Muscle layer of colon (tissue), 2 donors: ENCODE measurements at regions not wholly inside any gene's neighbourhood (a gene's known extent, or its start where the extent isn't known, plus 50 kb on each side); places are given as distances from the start of the nearest gene placed in this dataset.
"Not testable (repeated sequence)": the region's sequence is repeated elsewhere in the genome, so short reads cannot be mapped to it uniquely, and the experiment has no call there.

Experiments used
- H3K27ac ChIP-seq: one replicate; pipeline ENCODE4 v1.7.0; 2013; ENCODE audit warnings: low read depth, mild to moderate bottlenecking, low read length, moderate library complexity
- H3K27me3 ChIP-seq, 2 donors: one replicate each; pipeline ENCODE4 v1.7.0; 2013; ENCODE audit warnings: low read length in 2 of 2, mild to moderate bottlenecking in 2 of 2; ENCODE audit not compliant: insufficient read depth in 2 of 2, control insufficient read depth in 1 of 2
- H3K36me3 ChIP-seq: one replicate; pipeline ENCODE4 v1.7.0; 2013; ENCODE audit warnings: mild to moderate bottlenecking, low read length; ENCODE audit not compliant: insufficient read depth
- H3K4me1 ChIP-seq: one replicate; pipeline ENCODE4 v1.7.0; 2013; ENCODE audit warnings: mild to moderate bottlenecking, low read length; ENCODE audit not compliant: insufficient read depth
- H3K4me3 ChIP-seq, 2 donors: one replicate each; pipeline ENCODE4 v1.7.0; 2013; ENCODE audit warnings: low read length in 2 of 2, low read depth in 1 of 2, mild to moderate bottlenecking in 1 of 2, moderate library complexity in 1 of 2
- H3K9ac ChIP-seq: one replicate; pipeline ENCODE4 v1.7.0; 2013; ENCODE audit warnings: low read length
- H3K9me3 ChIP-seq: one replicate; pipeline ENCODE4 v1.7.0; 2013; ENCODE audit warnings: mild to moderate bottlenecking, low read length
- donor health status: abdominal sarcoma.
- donor health status: Adenocarcinoma of cecum.

DNA sequence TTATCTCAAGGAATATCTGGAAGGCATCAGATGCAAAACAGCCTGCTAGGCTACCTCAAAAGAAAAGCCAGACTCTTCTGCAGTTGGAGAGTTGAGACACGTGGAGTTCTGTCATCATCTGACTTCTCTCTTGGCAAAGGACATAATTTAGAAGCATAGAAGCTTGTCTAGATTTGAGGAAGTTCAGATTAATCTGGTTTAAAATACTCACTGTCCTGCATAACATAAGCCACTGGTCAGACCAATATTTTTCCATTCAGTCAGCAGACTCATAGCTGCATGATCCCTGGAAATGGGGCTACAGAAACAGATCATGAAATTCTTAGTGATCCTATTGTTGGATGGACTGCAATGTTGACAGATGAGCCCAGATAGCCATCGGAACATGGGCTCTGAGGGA is 349.0 kb downstream of the TXNL1 start:
- H3K4me1 ChIP-seq = peaks cover 4% of the 10 kb centered on the region
- no peak overlapping the region for H3K9ac ChIP-seq
- no peaks in the 10 kb centered on the region for H3K36me3 ChIP-seq
- H3K27ac ChIP-seq = no peak overlapping the region
- H3K9me3 ChIP-seq = no peaks in the 10 kb centered on the region
- no peak overlapping the region for H3K4me3 ChIP-seq
- H3K27me3 ChIP-seq = no peaks in the 10 kb centered on the region

GRCh38 chr18:56286775-56287325 is 351.5 kb downstream of the TXNL1 start:
- no peaks in the 10 kb centered on the region for H3K36me3 ChIP-seq

GRCh38 chr18:56285387-56286065 is 352.9 kb downstream of the TXNL1 start:
- no peaks in the 10 kb centered on the region for H3K9me3 ChIP-seq
- no peak overlapping the region for H3K27ac ChIP-seq
- H3K4me1 ChIP-seq = peaks cover 4% of the 10 kb centered on the region
- no peak overlapping the region for H3K9ac ChIP-seq
- H3K36me3 ChIP-seq = no peaks in the 10 kb centered on the region
- no peak overlapping the region for H3K4me3 ChIP-seq
- no peaks in the 10 kb centered on the region for H3K27me3 ChIP-seq

More at GRCh38 chr18:56286775-56287325, 351.5 kb downstream of the TXNL1 start:
- Histone ChIP-seq H3K4me1 (peaks cover 4% of the 10 kb centered on the region), H3K27ac (no peak overlapping the region), H3K27me3 (no peaks in the 10 kb centered on the region), H3K4me3 (no peak overlapping the region), H3K9me3 (no peaks in the 10 kb centered on the region), H3K9ac (no peak overlapping the region)

- Histone ChIP-seq H3K27me3 (no peaks in the 10 kb centered on the region), H3K4me3 (no peak overlapping the region), H3K27ac (no peak overlapping the region), H3K9me3 (no peaks in the 10 kb centered on the region), H3K9ac (no peak overlapping the region), H3K4me1 (no peaks in the 10 kb centered on the region), H3K36me3 (no peaks in the 10 kb centered on the region)
These were observed 354.1 kb downstream of the TXNL1 start for GRCh38 chr18:56284319-56284718.

GRCh38 chr18:56283316-56283715 is 355.1 kb downstream of the TXNL1 start:
- Histone ChIP-seq H3K9me3 (no peaks in the 10 kb centered on the region), H3K36me3 (no peaks in the 10 kb centered on the region), H3K27me3 (no peaks in the 10 kb centered on the region), H3K27ac (no peak overlapping the region), H3K4me3 (no peak overlapping the region), H3K4me1 (no peaks in the 10 kb centered on the region), H3K9ac (no peak overlapping the region)

DNA sequence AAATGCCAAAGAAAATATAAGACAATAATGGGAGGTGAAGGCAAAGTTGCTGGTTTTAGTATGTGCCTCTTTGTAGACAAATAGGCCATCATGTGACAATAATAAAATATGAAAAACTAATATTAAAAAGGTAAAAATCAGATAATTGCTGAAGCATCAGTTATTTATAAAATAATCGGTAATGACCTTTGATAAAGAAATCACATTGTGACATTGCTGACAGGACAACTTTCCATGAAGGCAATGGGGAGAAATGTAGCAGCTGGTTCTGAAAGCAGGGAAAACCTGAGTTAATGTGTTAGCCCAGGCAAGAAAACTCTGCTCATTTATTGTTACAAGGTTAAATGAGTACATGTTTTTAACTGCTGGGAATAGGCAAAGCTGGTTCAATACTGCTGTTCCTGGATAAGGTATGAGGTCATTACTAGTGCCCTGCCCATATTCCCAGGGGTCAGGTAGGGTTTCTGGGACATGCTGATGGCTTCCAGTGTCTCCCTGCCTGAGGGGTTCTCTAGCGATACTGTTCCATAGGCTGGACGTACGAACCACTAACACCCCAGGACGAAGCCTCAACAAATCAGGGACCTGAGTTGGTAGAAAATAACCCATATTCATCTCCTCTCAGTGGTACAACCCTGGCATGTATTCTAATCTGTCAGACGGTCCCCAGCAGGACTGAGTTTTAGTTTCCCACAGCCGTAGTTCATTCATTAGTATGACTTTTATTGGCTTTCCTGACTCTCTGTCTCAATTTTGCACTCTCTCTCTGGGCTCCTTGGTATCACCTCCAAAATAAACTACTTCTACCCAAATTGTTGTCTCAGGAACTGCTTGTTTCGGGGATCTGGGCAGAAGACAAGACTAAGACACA is 355.9 kb downstream of the TXNL1 start:
- Histone ChIP-seq H3K9ac (no peak overlapping the region), H3K4me3 (no peak overlapping the region), H3K36me3 (no peaks in the 10 kb centered on the region), H3K27ac (no peak overlapping the region), H3K4me1 (no peaks in the 10 kb centered on the region), H3K9me3 (no peaks in the 10 kb centered on the region), H3K27me3 (no peaks in the 10 kb centered on the region)

DNA sequence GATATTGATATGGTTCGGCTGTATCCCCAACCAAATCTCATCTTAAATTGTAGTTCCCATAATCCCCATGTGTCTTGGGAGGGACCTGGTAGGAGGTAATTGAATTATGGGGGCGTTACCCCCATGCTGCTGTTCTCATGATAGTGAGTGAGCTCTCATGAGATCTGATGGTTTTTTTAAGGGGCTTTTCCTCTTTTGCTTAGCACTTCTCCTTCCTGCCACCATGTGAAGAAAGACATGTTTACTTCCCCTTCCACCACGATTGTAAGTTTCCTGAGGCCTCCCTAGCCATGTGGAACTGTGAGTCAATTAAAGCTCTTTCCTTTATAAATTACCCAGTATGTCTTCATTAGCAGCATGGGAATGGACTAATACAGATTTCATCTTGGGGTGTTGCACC is 358.6 kb downstream of the TXNL1 start:
- H3K36me3 ChIP-seq, H3K27ac ChIP-seq, H3K4me1 ChIP-seq, H3K9ac ChIP-seq, H3K27me3 ChIP-seq, H3K4me3 ChIP-seq, H3K9me3 ChIP-seq: not testable (repeated sequence)

- Histone ChIP-seq H3K4me3 (no peak overlapping the region), H3K36me3 (no peaks in the 10 kb centered on the region), H3K27me3 (no peaks in the 10 kb centered on the region), H3K4me1 (no peaks in the 10 kb centered on the region), H3K27ac (no peak overlapping the region), H3K9me3 (no peaks in the 10 kb centered on the region), H3K9ac (no peak overlapping the region)
These were observed 359.9 kb downstream of the TXNL1 start for GRCh38 chr18:56278421-56279003.

GRCh38 chr18:56276466-56276865 is 361.9 kb downstream of the TXNL1 start:
- H3K27me3 ChIP-seq = no peaks in the 10 kb centered on the region
- H3K4me3 ChIP-seq = no peak overlapping the region
- H3K36me3 ChIP-seq = no peaks in the 10 kb centered on the region
- H3K4me1 ChIP-seq = no peaks in the 10 kb centered on the region
- no peaks in the 10 kb centered on the region for H3K9me3 ChIP-seq
- no peak overlapping the region for H3K9ac ChIP-seq
- H3K27ac ChIP-seq = no peak overlapping the region

DNA sequence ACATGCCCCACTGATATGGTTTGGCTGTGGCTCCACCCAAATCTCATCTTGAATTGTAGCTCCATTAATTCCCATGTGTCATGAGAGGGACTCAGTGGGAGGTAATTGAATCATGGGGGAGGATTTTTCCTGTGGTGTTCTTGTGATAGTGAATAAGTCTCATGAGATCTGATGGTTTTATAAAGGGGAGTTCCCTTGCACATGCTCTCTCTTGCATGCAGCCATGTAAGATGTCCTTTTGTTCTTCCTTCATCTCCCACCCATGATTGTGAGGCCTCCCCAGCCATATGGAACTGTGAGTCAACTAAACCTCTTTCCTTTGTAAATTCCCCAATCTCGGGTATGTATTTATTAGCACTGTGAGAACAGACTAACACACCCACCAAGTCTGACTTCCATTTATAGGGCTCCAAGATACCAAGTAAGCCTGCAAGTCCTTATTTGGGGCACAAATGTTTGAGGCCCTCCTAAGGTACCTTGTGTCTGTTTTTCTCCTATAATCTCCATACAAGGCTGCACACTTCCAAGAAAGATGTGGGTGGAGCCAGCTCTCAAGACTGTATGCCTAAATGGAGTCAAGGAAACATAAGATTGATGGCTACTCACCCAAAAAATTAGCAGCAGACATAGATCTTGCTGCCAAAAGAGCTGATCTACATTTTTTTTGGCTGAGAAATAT is 364.7 kb downstream of the TXNL1 start:
- no peaks in the 10 kb centered on the region for H3K9me3 ChIP-seq
- H3K9ac ChIP-seq = no peak overlapping the region
- no peaks in the 10 kb centered on the region for H3K4me1 ChIP-seq
- H3K27me3 ChIP-seq = no peaks in the 10 kb centered on the region
- H3K36me3 ChIP-seq = no peaks in the 10 kb centered on the region
- H3K27ac ChIP-seq = no peak overlapping the region
- H3K4me3 ChIP-seq = no peak overlapping the region

GRCh38 chr18:56270671-56271250 is 367.6 kb downstream of the TXNL1 start:
- Histone ChIP-seq H3K9ac (no peak overlapping the region), H3K36me3 (no peaks in the 10 kb centered on the region), H3K4me3 (no peak overlapping the region), H3K4me1 (no peaks in the 10 kb centered on the region), H3K9me3 (no peaks in the 10 kb centered on the region), H3K27me3 (no peaks in the 10 kb centered on the region), H3K27ac (no peak overlapping the region)
